ENCODE measurements at regions not wholly inside any gene's neighbourhood (a gene's known extent, or its start where the extent isn't known, plus 50 kb on each side); places are given as distances from the start of the nearest gene placed in this dataset.

- DNase-seq (ENCODE audit: low read depth in 1 of 2, low spot score in 1 of 2): no peak
- Histone ChIP-seq H3K27me3 (ENCODE audit: insufficient read depth, poor library complexity, severe bottlenecking) (no peaks in the 10 kb centered on the region), H3K4me3 (replicated peaks; ENCODE audit: insufficient read depth, low read length) (no peak overlapping the region), H3K27ac (replicated peaks) (no peak overlapping the region)
- no peak for TF ChIP-seq POLR2AphosphoS5 (IDR thresholded peaks at IDR 0.05; ENCODE audit: low read depth)
- TF ChIP-seq GABPA (IDR thresholded peaks at IDR 0.05; ENCODE audit: low read depth): no peak
These were observed 66.4 kb upstream of the TNFSF18 start for GRCh38 chr1:173117108-173117633.

- H3K27ac ChIP-seq (replicated peaks): no peak overlapping the region
- no peaks in the 10 kb centered on the region for H3K27me3 ChIP-seq (ENCODE audit: insufficient read depth, poor library complexity, severe bottlenecking)
- TF ChIP-seq POLR2AphosphoS5 (IDR thresholded peaks at IDR 0.05; ENCODE audit: low read depth): no peak
- TF ChIP-seq REST (IDR thresholded peaks at IDR 0.05; ENCODE audit: insufficient replicate concordance, low read depth): no peak
- TF ChIP-seq, protein P1, sequence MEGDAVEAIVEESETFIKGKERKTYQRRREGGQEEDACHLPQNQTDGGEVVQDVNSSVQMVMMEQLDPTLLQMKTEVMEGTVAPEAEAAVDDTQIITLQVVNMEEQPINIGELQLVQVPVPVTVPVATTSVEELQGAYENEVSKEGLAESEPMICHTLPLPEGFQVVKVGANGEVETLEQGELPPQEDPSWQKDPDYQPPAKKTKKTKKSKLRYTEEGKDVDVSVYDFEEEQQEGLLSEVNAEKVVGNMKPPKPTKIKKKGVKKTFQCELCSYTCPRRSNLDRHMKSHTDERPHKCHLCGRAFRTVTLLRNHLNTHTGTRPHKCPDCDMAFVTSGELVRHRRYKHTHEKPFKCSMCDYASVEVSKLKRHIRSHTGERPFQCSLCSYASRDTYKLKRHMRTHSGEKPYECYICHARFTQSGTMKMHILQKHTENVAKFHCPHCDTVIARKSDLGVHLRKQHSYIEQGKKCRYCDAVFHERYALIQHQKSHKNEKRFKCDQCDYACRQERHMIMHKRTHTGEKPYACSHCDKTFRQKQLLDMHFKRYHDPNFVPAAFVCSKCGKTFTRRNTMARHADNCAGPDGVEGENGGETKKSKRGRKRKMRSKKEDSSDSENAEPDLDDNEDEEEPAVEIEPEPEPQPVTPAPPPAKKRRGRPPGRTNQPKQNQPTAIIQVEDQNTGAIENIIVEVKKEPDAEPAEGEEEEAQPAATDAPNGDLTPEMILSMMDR (IDR thresholded peaks at IDR 0.05; ENCODE audit: insufficient read depth, low read length): no peak
- TF ChIP-seq SPI1 (IDR thresholded peaks at IDR 0.05; ENCODE audit: borderline replicate concordance, low read depth): no peak
- TF ChIP-seq GABPA (IDR thresholded peaks at IDR 0.05; ENCODE audit: low read depth): no peak
- DNase-seq (ENCODE audit: low read depth in 1 of 2, low spot score in 1 of 2): no peak
- no peak overlapping the region for H3K4me3 ChIP-seq (replicated peaks; ENCODE audit: insufficient read depth, low read length)
These were observed 63.6 kb upstream of the TNFSF18 start for GRCh38 chr1:173114346-173114745.

DNA sequence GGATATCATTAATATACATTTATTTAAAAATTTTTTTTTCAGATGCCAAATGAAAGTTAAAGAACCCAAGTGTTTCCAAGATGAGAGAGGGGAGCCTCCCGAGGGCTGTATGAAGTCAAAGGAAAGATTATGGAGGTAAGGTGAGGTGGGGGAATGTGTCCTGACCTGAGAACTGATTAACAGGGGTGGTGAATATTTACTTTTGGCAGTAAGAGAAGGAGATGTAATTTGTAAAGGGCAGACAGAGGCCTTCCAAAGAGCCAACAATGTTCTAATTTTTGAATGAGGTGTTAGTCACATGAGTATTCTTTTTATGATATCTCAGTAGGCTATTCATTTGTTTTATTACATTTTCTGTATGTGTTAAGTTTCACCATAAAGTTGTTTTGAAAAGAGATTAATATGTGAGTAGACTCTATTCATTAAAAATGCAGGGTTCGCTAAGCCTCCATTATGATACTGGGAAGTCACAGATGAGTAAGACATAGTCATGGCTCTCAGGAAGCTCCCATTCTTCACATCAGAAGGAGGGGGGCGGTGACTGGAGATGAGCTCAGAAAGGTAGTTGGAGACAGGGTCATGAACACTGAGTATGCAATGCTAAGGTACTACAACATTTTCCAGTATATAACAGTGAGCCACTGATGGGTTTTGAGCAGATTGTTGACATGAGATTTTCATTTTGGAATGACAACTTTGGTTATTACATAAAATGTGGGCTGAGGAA, 62.4 kb upstream of the TNFSF18 start:
- H3K27ac ChIP-seq (replicated peaks): no peak overlapping the region
- no peak for DNase-seq (ENCODE audit: low read depth in 1 of 2, low spot score in 1 of 2)

More for the DNA sequence above, 62.4 kb upstream of the TNFSF18 start:
- H3K27me3 ChIP-seq (ENCODE audit: insufficient read depth, poor library complexity, severe bottlenecking): no peaks in the 10 kb centered on the region
- TF ChIP-seq SPI1 (IDR thresholded peaks at IDR 0.05; ENCODE audit: borderline replicate concordance, low read depth) (no peak), REST (IDR thresholded peaks at IDR 0.05; ENCODE audit: insufficient replicate concordance, low read depth) (no peak), POLR2AphosphoS5 (IDR thresholded peaks at IDR 0.05; ENCODE audit: low read depth) (no peak), GABPA (IDR thresholded peaks at IDR 0.05; ENCODE audit: low read depth) (no peak)
- TF ChIP-seq, protein P1 (IDR thresholded peaks at IDR 0.05; ENCODE audit: insufficient read depth, low read length): no peak
- no peak overlapping the region for H3K4me3 ChIP-seq (replicated peaks; ENCODE audit: insufficient read depth, low read length)

Measured in HL-60 (cell line).